HCT116 (cell line): ENCODE measurements at regions not wholly inside any gene's neighbourhood (a gene's known extent, or its start where the extent isn't known, plus 50 kb on each side); places are given as distances from the start of the nearest gene placed in this dataset.

Experiments used
- ATAC-seq: fragments of 200-7000 bp; cut with Tn5 transposase; 2 replicates; pipeline ENCODE4 v1.9.1; 2020; ENCODE audit warnings: mild to moderate bottlenecking, moderate library complexity
- BruUV-seq: library from RNA; stranded (reverse); fragments of 400-500 nt; replicated peaks from 2 replicates; lab custom pipeline; 2021; lab: Mats Ljungman, UMichigan
- CTCF ChIA-PET: fragments of 300-600 bp; sonication (Branson Sonifier 250); formaldehyde crosslinking; loops from one replicate; lab custom pipeline; 2021; ENCODE audit warnings: antibody characterized with exemption; lab: Charles Lee
- POLR2A ChIA-PET: fragments of 300-600, 350-600 bp; sonication (Branson Sonifier 250); formaldehyde crosslinking; loops from one replicate; lab custom pipeline; 2021; ENCODE audit warnings: antibody characterized with exemption; lab: Charles Lee
- RAD21 ChIA-PET, 2 experiments: fragments of 300-600 bp; sonication (Branson Sonifier 250); formaldehyde crosslinking; loops; one replicate each; lab custom pipeline; 2023; ENCODE audit warnings: low total read pairs in 2 of 2; ENCODE audit not compliant: uncharacterized antibody in 2 of 2, unreplicated experiment in 2 of 2, low non-redundant PET in 1 of 2; lab: Charles Lee
- DNase-seq: peaks from one replicate; pipeline ENCODE4 v3.0.0-alpha.2; 2010; ENCODE audit warnings: low read depth, low spot score
- H2AFZ ChIP-seq: fragments of 200-600 bp; shearing (Covaris generic), sonication (generic); 2 replicates; pipeline ENCODE4 v1.6.1; 2017; ENCODE audit warnings: low read depth, mixed run types, mixed read lengths, antibody characterized with exemption, low read length; ENCODE audit not compliant: poor library complexity, severe bottlenecking
- H3K27ac ChIP-seq: 2 replicates; pipeline ENCODE4 v1.5.1; 2012; ENCODE audit warnings: low read depth, low read length
- H3K27me3 ChIP-seq: fragments of 200-600 bp; sonication (generic); 2 replicates; pipeline ENCODE4 v1.6.1; 2016; ENCODE audit warnings: mixed run types, low read length, mixed read lengths; ENCODE audit not compliant: insufficient read depth
- H3K36me3 ChIP-seq, 2 experiments: fragments of 200-500 bp in 1 of 2; fragments of 200-600 bp in 1 of 2; sonication (Bioruptor generic) in 1 of 2; sonication (generic) in 1 of 2; 2 replicates each; pipeline versions ENCODE4 v1.5.1 to v1.6.1; 2014 to 2016; ENCODE audit warnings: low read length in 2 of 2, inconsistent platforms in 1 of 2, mixed read lengths in 1 of 2, mixed run types in 1 of 2; ENCODE audit not compliant: insufficient read depth in 2 of 2, control insufficient read depth in 1 of 2
- H3K4me1 ChIP-seq, 2 experiments: fragments of 200-600 bp in 1 of 2; sonication (generic) in 1 of 2; 2 replicates each; pipeline versions ENCODE4 v1.5.1 to v1.6.1; 2012 to 2017; ENCODE audit warnings: low read length in 2 of 2, inconsistent platforms in 1 of 2, mild to moderate bottlenecking in 1 of 2, mixed read lengths in 1 of 2, mixed run types in 1 of 2, moderate library complexity in 1 of 2; ENCODE audit not compliant: insufficient read depth in 2 of 2, control insufficient read depth in 1 of 2
- H3K4me2 ChIP-seq: fragments of 200-600 bp; sonication (generic); 2 replicates; pipeline ENCODE4 v1.6.1; 2017; ENCODE audit warnings: mixed run types, low read length, mixed read lengths
- H3K4me3 ChIP-seq, 2 experiments: fragments of 200-600 bp in 1 of 2; sonication (generic) in 1 of 2; replicated peaks in 1 of 2; 2 replicates each; pipeline ENCODE4 v1.5.1; 2011 to 2016; ENCODE audit warnings: low read length in 2 of 2, control low read depth in 1 of 2, low read depth in 1 of 2, mild to moderate bottlenecking in 1 of 2, mixed read lengths in 1 of 2, mixed run types in 1 of 2
- H3K79me2 ChIP-seq: fragments of 200-600 bp; sonication (generic); 2 replicates; pipeline ENCODE4 v1.6.1; 2017; ENCODE audit warnings: mild to moderate bottlenecking, mixed run types, low read length, moderate library complexity, mixed read lengths; ENCODE audit not compliant: insufficient read depth
- H3K9ac ChIP-seq: fragments of 200-600 bp; sonication (generic); 2 replicates; pipeline ENCODE4 v1.6.1; 2016; ENCODE audit warnings: low read length, mixed read lengths
- H3K9me2 ChIP-seq: fragments of 200-600 bp; sonication (generic), shearing (Covaris generic); 2 replicates; pipeline ENCODE4 v1.6.1; 2017; ENCODE audit warnings: mixed run types, mild to moderate bottlenecking, moderate library complexity; ENCODE audit not compliant: insufficient read depth
- H3K9me3 ChIP-seq, 2 experiments: fragments of 200-500 bp in 1 of 2; fragments of 200-600 bp in 1 of 2; sonication (Bioruptor generic) in 1 of 2; sonication (generic) in 1 of 2; 2 replicates each; pipeline ENCODE4 v1.6.1; 2014 to 2017; ENCODE audit warnings: low read length in 2 of 2, mixed read lengths in 2 of 2, inconsistent platforms in 1 of 2, low read depth in 1 of 2, mild to moderate bottlenecking in 1 of 2, mixed run types in 1 of 2, moderate library complexity in 1 of 2; ENCODE audit not compliant: control insufficient read depth in 1 of 2, insufficient read depth in 1 of 2
- H4K20me1 ChIP-seq: fragments of 200-600 bp; sonication (generic), shearing (Covaris generic); 2 replicates; pipeline ENCODE4 v1.6.1; 2017; ENCODE audit warnings: mixed run types, mild to moderate bottlenecking, moderate library complexity; ENCODE audit not compliant: insufficient read depth
- ATF3 ChIP-seq: IDR thresholded peaks from 2 replicates; pipeline ENCODE4 v1.6.1; 2012
- CBX3 ChIP-seq: IDR thresholded peaks from 2 replicates; pipeline ENCODE4 v1.6.1; 2012; ENCODE audit warnings: low read depth
- CEBPB ChIP-seq: IDR thresholded peaks from 2 replicates; pipeline ENCODE4 v1.6.1; 2012; ENCODE audit warnings: low read depth
- CTCF ChIP-seq, 3 experiments: fragments of 200-600 bp in 1 of 3; sonication (generic) in 1 of 3; IDR thresholded peaks in 2 of 3; conservative IDR thresholded peaks in 1 of 3; 2 replicates each; pipeline ENCODE4 v1.5.1; 2012 to 2017; ENCODE audit warnings: low read depth in 2 of 3, low read length in 2 of 3, antibody characterized with exemption in 1 of 3, borderline replicate concordance in 1 of 3, control low read depth in 1 of 3, mild to moderate bottlenecking in 1 of 3, mixed read lengths in 1 of 3, mixed run types in 1 of 3, moderate library complexity in 1 of 3; ENCODE audit not compliant: insufficient read depth in 1 of 3
- EGR1 ChIP-seq: IDR thresholded peaks from 2 replicates; pipeline ENCODE4 v1.6.1; 2012; ENCODE audit warnings: low read depth
- FOSL1 ChIP-seq: IDR thresholded peaks from 2 replicates; pipeline ENCODE4 v1.6.1; 2012; ENCODE audit warnings: low read depth
- JUND ChIP-seq: IDR thresholded peaks from 2 replicates; pipeline ENCODE4 v1.6.1; 2012
- REST ChIP-seq: IDR thresholded peaks from 2 replicates; pipeline ENCODE4 v1.6.1; 2012; ENCODE audit warnings: low read depth
- SIN3A ChIP-seq: IDR thresholded peaks from 2 replicates; pipeline ENCODE4 v1.6.1; 2012; ENCODE audit warnings: low read depth
- SP1 ChIP-seq: IDR thresholded peaks from 2 replicates; pipeline ENCODE4 v1.6.1; 2012; ENCODE audit warnings: low read depth
- SRF ChIP-seq: IDR thresholded peaks from 2 replicates; pipeline ENCODE4 v1.6.1; 2012; ENCODE audit warnings: low read depth
- TCF7L2 ChIP-seq: IDR thresholded peaks from 2 replicates; pipeline ENCODE4 v1.7.0; 2011; ENCODE audit warnings: borderline replicate concordance, inconsistent platforms; ENCODE audit not compliant: insufficient read depth, insufficient read length; ENCODE audit errors: extremely low read depth
- YY1 ChIP-seq: IDR thresholded peaks from 2 replicates; pipeline ENCODE4 v1.6.1; 2011; ENCODE audit warnings: low read length, low read depth, moderate library complexity, mild to moderate bottlenecking; ENCODE audit not compliant: insufficient replicate concordance; ENCODE audit errors: extremely low read depth
- ZFX ChIP-seq: fragments of 450-650 bp; IDR thresholded peaks from 2 replicates; pipeline ENCODE4 v1.6.1; 2017
- ZNF274 ChIP-seq: fragments of 200-500 bp; sonication (Bioruptor generic); IDR thresholded peaks from 2 replicates; pipeline ENCODE4 v1.6.1; 2014; ENCODE audit warnings: mild to moderate bottlenecking, low read depth, low read length, inconsistent platforms
- intact Hi-C: fragments of 100-400 bp; cut with micrococcal nuclease; formaldehyde crosslinking; loops from 2 replicates; pipeline ENCODE4 v1.10.0; 2022
- TF ChIP-seq, protein P1 (sequence below): IDR thresholded peaks from 2 replicates; pipeline ENCODE4 v1.6.1; 2012

DNA sequence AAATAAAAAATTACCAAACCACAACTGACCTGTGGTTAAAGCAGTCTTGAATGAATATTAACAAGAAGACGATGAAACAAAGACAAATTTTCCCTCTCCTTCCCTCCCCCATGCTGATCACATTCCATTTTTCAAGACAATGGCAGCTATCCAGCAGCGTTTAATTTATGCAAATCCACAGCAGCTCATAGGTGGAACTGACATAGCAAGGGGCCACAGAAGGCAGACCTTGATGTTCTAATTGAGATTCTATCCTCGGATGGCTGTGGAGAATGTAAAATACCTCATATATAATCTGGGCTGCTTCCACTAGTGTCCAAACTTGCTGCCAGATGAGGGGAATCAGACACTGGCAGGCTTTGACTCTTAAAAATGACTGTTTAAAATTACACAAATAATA, 211.5 kb downstream of the CHRDL1 start:
- no peak for ATAC-seq
- Histone ChIP-seq H3K27me3 (no peaks in the 10 kb centered on the region), H3K9me3 (no peaks in the 10 kb centered on the region), H2AFZ (no peak overlapping the region), H3K79me2 (no peaks in the 10 kb centered on the region), H3K4me2 (no peak overlapping the region), H3K4me3 (no peak overlapping the region), H3K4me1 (no peaks in the 10 kb centered on the region), H3K9me2 (no peaks in the 10 kb centered on the region), H4K20me1 (no peaks in the 10 kb centered on the region), H3K27ac (no peak overlapping the region), H3K36me3 (no peaks in the 10 kb centered on the region), H3K9ac (no peak overlapping the region)
- CTCF ChIA-PET: no interaction called here
- RAD21 ChIA-PET: no interaction called here
- TF ChIP-seq EGR1 (no peak), JUND (no peak), FOSL1 (no peak), TCF7L2 (no peak), ATF3 (no peak), YY1 (no peak), SRF (no peak), ZFX (no peak), ZNF274 (no peak)
- no TSS peak for BruUV-seq
- intact Hi-C loops: no loop called here
- POLR2A ChIA-PET: no interaction called here
- DNase-seq: no peak

- no TSS peak for BruUV-seq
- intact Hi-C loops: no loop called here
- no peak overlapping the region for H2AFZ ChIP-seq
- H3K27ac ChIP-seq: no peak overlapping the region
- no peaks in the 10 kb centered on the region for H3K79me2 ChIP-seq
- H3K27me3 ChIP-seq: no peaks in the 10 kb centered on the region
- H3K9ac ChIP-seq: no peak overlapping the region
- H3K9me2 ChIP-seq: no peaks in the 10 kb centered on the region
- RAD21 ChIA-PET: no interaction called here
- H3K4me3 ChIP-seq: no peak overlapping the region
- H3K36me3 ChIP-seq: no peaks in the 10 kb centered on the region
- H3K4me2 ChIP-seq: no peak overlapping the region
- no peaks in the 10 kb centered on the region for H4K20me1 ChIP-seq
- H3K9me3 ChIP-seq: no peaks in the 10 kb centered on the region
- CTCF ChIA-PET: no interaction called here
- H3K4me1 ChIP-seq: no peaks in the 10 kb centered on the region
- POLR2A ChIA-PET: no interaction called here
- DNase-seq (no peak), ATAC-seq (no peak)
- no peak for TF ChIP-seq SIN3A
- TF ChIP-seq CTCF (IDR thresholded peaks at IDR 0.05 in 2 of 3, conservative IDR thresholded peaks at IDR 0.05 in 1 of 3; ENCODE audit: borderline replicate concordance in 1 of 3, insufficient read depth in 1 of 3, low read depth in 2 of 3, low read length in 2 of 3): no peak
- TF ChIP-seq CBX3: no peak
- no peak for TF ChIP-seq CEBPB
- TF ChIP-seq ATF3: no peak
- TF ChIP-seq REST: no peak
- TF ChIP-seq JUND: no peak
- TF ChIP-seq ZNF274: no peak
- no peak for TF ChIP-seq TCF7L2
- TF ChIP-seq, protein P1, sequence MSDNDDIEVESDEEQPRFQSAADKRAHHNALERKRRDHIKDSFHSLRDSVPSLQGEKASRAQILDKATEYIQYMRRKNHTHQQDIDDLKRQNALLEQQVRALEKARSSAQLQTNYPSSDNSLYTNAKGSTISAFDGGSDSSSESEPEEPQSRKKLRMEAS: no peak
- no peak for TF ChIP-seq SP1
Measured at GRCh38 chrX:110588164-110588563, 207.5 kb downstream of the CHRDL1 start.
